Transverse colon (tissue), 4 donors: ENCODE measurements at regions not wholly inside any gene's neighbourhood (a gene's known extent, or its start where the extent isn't known, plus 50 kb on each side); places are given as distances from the start of the nearest gene placed in this dataset.

Experiments used
- DNase-seq: peaks from one replicate; pipeline ENCODE4 v3.0.0-alpha.2; 2019
- H3K27ac ChIP-seq, 4 donors: fragments of 200-600 bp; sonication (generic); 2 replicates each; pipeline ENCODE4 v1.5.1; 2016 to 2018; ENCODE audit warnings: inconsistent platforms in 4 of 4
- H3K27me3 ChIP-seq: fragments of 200-600 bp; sonication (generic); 2 replicates; pipeline ENCODE4 v1.5.1; 2017; ENCODE audit warnings: inconsistent platforms
- H3K36me3 ChIP-seq, 4 donors: fragments of 200-600 bp; sonication (generic); 2 replicates each; pipeline ENCODE4 v1.5.1; 2017 to 2019; ENCODE audit warnings: inconsistent platforms in 4 of 4
- H3K4me1 ChIP-seq, 4 donors: fragments of 200-600 bp; sonication (generic); 2 replicates each; pipeline ENCODE4 v1.5.1; 2017 to 2020; ENCODE audit warnings: inconsistent platforms in 4 of 4
- H3K4me3 ChIP-seq, 4 donors: fragments of 200-600 bp; sonication (generic); 1 replicate in 1 of 4; 2 replicates in 3 of 4; pipeline versions ENCODE4 v1.5.1 to v1.6.1; 2017 to 2019; ENCODE audit warnings: inconsistent platforms in 4 of 4
- H3K9me3 ChIP-seq, 2 donors: fragments of 200-600 bp; sonication (generic); 2 replicates each; pipeline ENCODE4 v1.5.1; 2017 to 2019; ENCODE audit warnings: inconsistent platforms in 2 of 2
- EP300 ChIP-seq: sonication (generic); formaldehyde crosslinking; IDR thresholded peaks from one replicate; pipeline ENCODE4 v1.6.1; 2017; ENCODE audit warnings: antibody characterized with exemption, low read depth
- POLR2A ChIP-seq: fragments of 450-650 bp; IDR thresholded peaks from one replicate; pipeline ENCODE4 v1.6.1; 2016; ENCODE audit warnings: antibody characterized with exemption, mild to moderate bottlenecking, moderate library complexity
- POLR2AphosphoS5 ChIP-seq, 3 donors: sonication (generic); formaldehyde crosslinking; IDR thresholded peaks; one replicate each; pipeline ENCODE4 v1.6.1; 2016; ENCODE audit warnings: antibody characterized with exemption in 3 of 3
- WGBS, 2 donors: methylation state at CpG; one replicate each; pipeline ENCODE4 v1.1.5; 2018; ENCODE audit warnings: low coverage in 1 of 2; 5-methylcytosine and 5-hydroxymethylcytosine counted together
- in situ Hi-C, 4 donors: fragments of 200-750 bp; cut with MboI; loops; one replicate each; pipeline versions ENCODE4 v1.15.0 to v1.15.1; 2017; ENCODE audit warnings: low sequenced_read_pairs in 3 of 4, low pct_ligation_motif_present in 1 of 4, low pct_unique_long_range_greater_than_20kb in 1 of 4
- intact Hi-C: fragments of 100-400 bp; cut with DNase I; formaldehyde crosslinking; loops from one replicate; pipeline ENCODE4 v1.15.1; 2023; ENCODE audit warnings: low total_unique reads
- TF ChIP-seq, protein P1 (sequence below), 5 experiments: fragments of 200-600 bp in 3 of 5; fragments of 450-650 bp in 2 of 5; sonication (generic) in 3 of 5; IDR thresholded peaks; 1 replicate in 2 of 5; 2 replicates in 3 of 5; pipeline ENCODE4 v1.5.1; 2016 to 2017; ENCODE audit warnings: antibody characterized with exemption in 5 of 5, inconsistent platforms in 3 of 5, mild to moderate bottlenecking in 2 of 5, moderate library complexity in 1 of 5

DNA sequence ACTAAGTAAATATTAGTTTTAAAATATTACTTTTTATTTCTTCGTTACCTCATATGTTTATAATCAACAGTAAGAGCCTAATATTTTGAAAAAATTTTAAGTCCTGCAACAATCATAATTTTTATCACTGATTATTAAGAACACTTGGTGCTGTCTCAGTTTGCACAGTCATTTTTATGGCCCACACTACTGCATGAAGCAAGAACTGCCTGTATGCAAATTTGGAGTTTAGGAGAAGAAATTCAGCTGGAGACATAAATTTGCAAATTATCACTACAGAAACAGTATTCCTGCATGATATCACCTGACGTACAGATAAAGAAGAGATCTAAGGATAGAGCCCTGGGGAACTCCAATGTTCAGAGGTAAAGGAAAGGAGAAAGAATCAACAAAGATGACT, 144.1 kb upstream of the RBBP8 start:
- Histone ChIP-seq H3K36me3 (no peaks in the 10 kb centered on the region), H3K27me3 (no peaks in the 10 kb centered on the region), H3K27ac (no peak overlapping the region), H3K4me3 (no peak overlapping the region), H3K4me1 (no peaks in the 10 kb centered on the region), H3K9me3 (no peaks in the 10 kb centered on the region)
- 60 to 83% methylated on average over 2 of the region's 2 CpGs for WGBS, 2 donors
- DNase-seq, result no peak
- TF ChIP-seq, protein P1, sequence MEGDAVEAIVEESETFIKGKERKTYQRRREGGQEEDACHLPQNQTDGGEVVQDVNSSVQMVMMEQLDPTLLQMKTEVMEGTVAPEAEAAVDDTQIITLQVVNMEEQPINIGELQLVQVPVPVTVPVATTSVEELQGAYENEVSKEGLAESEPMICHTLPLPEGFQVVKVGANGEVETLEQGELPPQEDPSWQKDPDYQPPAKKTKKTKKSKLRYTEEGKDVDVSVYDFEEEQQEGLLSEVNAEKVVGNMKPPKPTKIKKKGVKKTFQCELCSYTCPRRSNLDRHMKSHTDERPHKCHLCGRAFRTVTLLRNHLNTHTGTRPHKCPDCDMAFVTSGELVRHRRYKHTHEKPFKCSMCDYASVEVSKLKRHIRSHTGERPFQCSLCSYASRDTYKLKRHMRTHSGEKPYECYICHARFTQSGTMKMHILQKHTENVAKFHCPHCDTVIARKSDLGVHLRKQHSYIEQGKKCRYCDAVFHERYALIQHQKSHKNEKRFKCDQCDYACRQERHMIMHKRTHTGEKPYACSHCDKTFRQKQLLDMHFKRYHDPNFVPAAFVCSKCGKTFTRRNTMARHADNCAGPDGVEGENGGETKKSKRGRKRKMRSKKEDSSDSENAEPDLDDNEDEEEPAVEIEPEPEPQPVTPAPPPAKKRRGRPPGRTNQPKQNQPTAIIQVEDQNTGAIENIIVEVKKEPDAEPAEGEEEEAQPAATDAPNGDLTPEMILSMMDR (IDR thresholded peaks at IDR 0.05), result no peak
- TF ChIP-seq POLR2A (no peak), EP300 (no peak), POLR2AphosphoS5 (IDR thresholded peaks at IDR 0.05) (no peak)
- in situ Hi-C loops (loop anchor here in 3 of 4 donors (25.0 kb wide), 2 partner anchors 598 to 623 kb away; no protein-coding TSS in a partner anchor), intact Hi-C loops (no loop called here)

DNA sequence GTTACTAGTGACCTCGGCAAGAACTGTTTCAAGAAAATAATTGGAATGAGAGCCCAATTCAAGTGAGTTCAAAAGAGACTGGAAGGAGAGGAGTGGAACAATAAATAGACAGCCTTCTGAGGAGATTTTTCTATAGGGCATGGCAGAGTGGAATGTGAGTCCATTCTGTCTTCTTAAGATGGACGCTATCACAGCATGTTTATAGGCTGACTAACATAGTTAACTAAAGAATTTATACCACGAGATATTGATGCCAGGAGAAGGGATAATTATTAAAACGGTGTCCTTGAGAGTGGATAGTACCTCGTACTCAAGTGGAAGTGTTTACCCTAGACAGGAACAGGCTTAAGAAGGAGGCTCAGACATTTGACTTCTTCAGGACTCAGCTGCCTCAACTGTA, 143.5 kb upstream of the RBBP8 start:
- TF ChIP-seq, protein P1 (IDR thresholded peaks at IDR 0.05), result no peak
- TF ChIP-seq POLR2A (no peak), EP300 (no peak), POLR2AphosphoS5 (IDR thresholded peaks at IDR 0.05) (no peak)
- intact Hi-C loops, result no loop called here
- H3K27ac ChIP-seq, result no peak overlapping the region
- no peaks in the 10 kb centered on the region for H3K9me3 ChIP-seq
- in situ Hi-C loops, result loop anchor here in 3 of 4 donors (25.0 kb wide), 2 partner anchors 598 to 623 kb away; no protein-coding TSS in a partner anchor
- H3K4me1 ChIP-seq, result no peaks in the 10 kb centered on the region
- no peak overlapping the region for H3K4me3 ChIP-seq
- 78 to 79% methylated on average over 5 of the region's 5 CpGs for WGBS, 2 donors
- no peak for DNase-seq
- H3K36me3 ChIP-seq, result no peaks in the 10 kb centered on the region
- no peaks in the 10 kb centered on the region for H3K27me3 ChIP-seq

DNA sequence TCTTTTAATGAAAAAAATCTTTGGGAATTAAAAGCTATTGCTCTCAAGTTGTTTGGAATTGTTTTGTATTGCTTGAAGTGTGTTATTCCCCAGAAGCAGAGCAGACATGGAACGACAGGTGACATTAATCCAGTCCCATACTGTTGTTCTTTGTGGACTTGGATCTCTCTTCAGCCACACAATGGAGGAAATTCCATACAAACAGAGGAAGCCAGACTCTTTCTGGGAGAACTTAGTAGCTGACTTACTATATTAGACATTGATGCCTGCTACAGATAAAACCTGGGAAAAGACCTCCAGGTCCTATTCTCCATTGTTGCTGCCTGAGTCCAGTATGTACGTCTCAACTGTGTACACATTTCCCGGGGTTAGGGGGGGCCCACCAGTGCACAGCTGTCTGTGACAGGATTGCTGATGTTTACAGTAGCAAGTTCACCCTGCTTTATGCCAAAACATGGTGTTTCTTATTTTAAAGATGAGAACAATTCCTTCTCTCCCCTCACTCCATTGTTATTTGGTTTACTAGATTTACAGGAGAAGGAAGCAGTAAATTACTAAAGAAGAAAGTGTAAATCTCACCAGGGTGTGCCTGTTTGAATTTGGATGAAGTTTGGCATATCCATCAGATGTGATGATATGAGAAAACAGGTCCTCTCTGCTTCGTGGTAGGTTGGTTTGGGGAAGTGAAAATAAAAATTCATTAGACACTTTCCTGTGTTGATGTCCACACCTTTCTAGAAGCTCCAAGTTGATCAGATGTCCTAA, 142.4 kb upstream of the RBBP8 start:
- Histone ChIP-seq H3K9me3 (no peaks in the 10 kb centered on the region), H3K4me1 (no peaks in the 10 kb centered on the region), H3K27me3 (no peaks in the 10 kb centered on the region), H3K27ac (no peak overlapping the region), H3K36me3 (no peaks in the 10 kb centered on the region), H3K4me3 (no peak overlapping the region)
- WGBS, 2 donors, result 27 to 42% methylated on average over 4 of the region's 4 CpGs
- in situ Hi-C loops, result loop anchor here (10.0 to 25.0 kb wide), 3 partner anchors 184 to 622 kb away; no protein-coding TSS in a partner anchor
- no peak for DNase-seq
- intact Hi-C loops, result loop anchor here (10.0 kb wide), 1 partner anchor 614 kb away; no protein-coding TSS in a partner anchor
- TF ChIP-seq POLR2AphosphoS5 (IDR thresholded peaks at IDR 0.05), result no peak
- TF ChIP-seq EP300, result no peak
- TF ChIP-seq, protein P1 (IDR thresholded peaks at IDR 0.05), result no peak
- TF ChIP-seq POLR2A, result no peak

DNA sequence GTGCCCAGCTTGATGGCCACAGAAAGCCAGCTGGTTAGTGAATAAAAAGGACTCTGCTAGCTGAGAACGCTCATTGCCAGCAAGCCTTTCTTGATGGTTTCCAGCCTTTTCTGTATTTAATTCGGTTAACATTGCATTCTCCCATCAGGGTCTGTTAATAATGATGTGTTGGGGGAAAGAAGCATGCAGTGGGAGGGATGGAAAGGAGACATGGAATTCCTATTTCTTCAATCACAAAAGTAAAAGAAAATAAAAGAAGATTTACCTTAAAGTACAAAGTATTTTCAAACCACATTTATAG, 141.9 kb upstream of the RBBP8 start:
- intact Hi-C loops, result loop anchor here (10.0 kb wide), 1 partner anchor 614 kb away; no protein-coding TSS in a partner anchor
- Histone ChIP-seq H3K36me3 (no peaks in the 10 kb centered on the region), H3K27ac (no peak overlapping the region), H3K27me3 (no peaks in the 10 kb centered on the region), H3K9me3 (no peaks in the 10 kb centered on the region), H3K4me3 (no peak overlapping the region), H3K4me1 (no peaks in the 10 kb centered on the region)
- in situ Hi-C loops, result loop anchor here (10.0 to 25.0 kb wide), 3 partner anchors 184 to 621 kb away; no protein-coding TSS in a partner anchor
- 68 to 70% methylated on average over 2 of the region's 2 CpGs for WGBS, 2 donors
- TF ChIP-seq, protein P1 (IDR thresholded peaks at IDR 0.05), result no peak
- TF ChIP-seq POLR2AphosphoS5 (IDR thresholded peaks at IDR 0.05) (no peak), POLR2A (no peak), EP300 (no peak)
- DNase-seq, result no peak
